Body of pancreas (tissue), 4 donors: ENCODE measurements at regions not wholly inside any gene's neighbourhood (a gene's known extent, or its start where the extent isn't known, plus 50 kb on each side); places are given as distances from the start of the nearest gene placed in this dataset. TPM values are rescaled to one million over a fixed set of nuclear protein-coding genes. Genes with fewer than 3 reads are reported as not detected.
A peak's percentile ranks its signal among the peaks of the same experiment; 100 is the strongest.

ENCODE experiments used
- ATAC-seq: fragments of 150-250 bp; one replicate; pipeline ENCODE4 v1.9.1; 2016
- DNase-seq, 4 donors: peaks; one replicate each; pipeline ENCODE4 v3.0.0-alpha.2; 2019
- H3K27ac ChIP-seq, 4 donors: fragments of 200-600 bp; sonication (generic); 1 replicate in 3 of 4; 2 replicates in 1 of 4; pipeline versions ENCODE4 v1.5.1 to v1.6.1; 2016 to 2019; ENCODE audit warnings: mild to moderate bottlenecking in 1 of 4, mixed read lengths in 1 of 4, moderate library complexity in 1 of 4
- H3K27me3 ChIP-seq, 2 donors: fragments of 200-600 bp; sonication (generic); one replicate each; pipeline ENCODE4 v1.6.0; 2016; ENCODE audit warnings: mild to moderate bottlenecking in 1 of 2
- H3K36me3 ChIP-seq, 2 donors: fragments of 200-600 bp; sonication (generic); replicated peaks in 1 of 2; 2 replicates each; pipeline ENCODE4 v1.5.1; 2016; ENCODE audit warnings: low read depth in 2 of 2; ENCODE audit not compliant: insufficient read depth in 1 of 2
- H3K4me1 ChIP-seq: fragments of 200-600 bp; sonication (generic); one replicate; pipeline ENCODE4 v1.6.0; 2016
- H3K4me3 ChIP-seq, 2 donors: fragments of 200-600 bp; sonication (generic); 1 replicate in 1 of 2; 2 replicates in 1 of 2; pipeline ENCODE4 v1.5.1; 2016 to 2019
- H3K9me3 ChIP-seq, 3 donors: fragments of 200-600 bp; sonication (generic); 1 replicate in 2 of 3; 2 replicates in 1 of 3; pipeline ENCODE4 v1.5.1; 2016
- CTCF ChIP-seq, 7 experiments: fragments of 450-650 bp in 4 of 7; fragments of 200-600 bp in 3 of 7; sonication (generic) in 3 of 7; IDR thresholded peaks; one replicate each; pipeline ENCODE4 v1.5.1; 2016 to 2019; ENCODE audit warnings: antibody characterized with exemption in 7 of 7
- POLR2A ChIP-seq, 3 donors: fragments of 450-650 bp; IDR thresholded peaks; one replicate each; pipeline ENCODE4 v1.6.1; 2016; ENCODE audit warnings: antibody characterized with exemption in 3 of 3, mild to moderate bottlenecking in 2 of 3
- WGBS, 2 donors: methylation state at CpG; one replicate each; pipeline ENCODE4 v1.1.5; 2017; 5-methylcytosine and 5-hydroxymethylcytosine counted together
- intact Hi-C: fragments of 100-400 bp; cut with DNase I; formaldehyde crosslinking; loops from one replicate; pipeline ENCODE4 v1.15.1; 2023
- small RNA-seq: library from RNA; depleted of rRNA; stranded (forward); fragments of <200 nt; gene quantifications from one replicate; pipeline ENCODE3, GENCODE V24; 2016

DNA sequence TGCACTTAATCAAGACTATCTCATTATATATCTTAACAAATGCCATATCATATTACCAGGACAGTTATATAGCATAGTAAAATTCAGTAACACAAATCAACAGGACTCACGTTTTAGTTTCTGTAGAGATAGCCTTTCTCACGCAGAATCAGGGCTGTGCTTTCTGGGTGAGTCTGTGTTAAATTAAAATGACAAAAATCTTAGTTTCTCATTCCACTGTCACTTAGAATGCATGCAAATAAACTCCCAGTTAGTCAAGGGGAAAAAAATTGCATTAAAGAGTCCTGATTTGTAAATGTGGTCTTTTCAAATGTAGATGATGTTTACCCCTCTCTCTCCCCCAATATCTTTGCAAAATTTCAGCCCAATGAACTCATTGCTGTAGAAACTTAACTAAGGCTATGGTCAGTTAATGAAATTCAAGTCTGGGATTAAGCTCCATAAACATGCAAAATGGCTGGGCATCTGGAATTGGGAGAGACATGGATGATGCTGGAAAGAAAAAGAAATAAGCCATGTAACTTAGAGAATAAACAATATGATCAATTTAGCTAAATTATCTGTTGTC is 77.8 kb upstream of the MGAT4C start:
- H3K4me3 ChIP-seq, result no peak overlapping the region
- TF ChIP-seq CTCF (IDR thresholded peaks at IDR 0.05) (no peak), POLR2A (IDR thresholded peaks at IDR 0.05) (no peak)
- no peaks in the 10 kb centered on the region for H3K4me1 ChIP-seq
- 51 to 57% methylated on average over 2 of the region's 2 CpGs for WGBS, 2 donors
- no peak for DNase-seq
- intact Hi-C loops, result no loop called here
- H3K36me3 ChIP-seq, result no peaks in the 10 kb centered on the region
- no peaks in the 10 kb centered on the region for H3K9me3 ChIP-seq
- H3K27ac ChIP-seq, result no peak overlapping the region
- no peaks in the 10 kb centered on the region for H3K27me3 ChIP-seq
- no peak for ATAC-seq

- intact Hi-C loops, result no loop called here
- Histone ChIP-seq H3K4me3 (no peak overlapping the region), H3K27ac (no peak overlapping the region), H3K4me1 (no peaks in the 10 kb centered on the region), H3K36me3 (no peaks in the 10 kb centered on the region), H3K9me3 (no peaks in the 10 kb centered on the region), H3K27me3 (no peaks in the 10 kb centered on the region)
- no peak for ATAC-seq
- TF ChIP-seq CTCF (IDR thresholded peaks at IDR 0.05), result no peak
- no peak for TF ChIP-seq POLR2A (IDR thresholded peaks at IDR 0.05)
- 39 to 41% methylated on average over 2 of the region's 2 CpGs for WGBS, 2 donors
- DNase-seq, result no peak
Measured at GRCh38 chr12:86331457-86331856, 75.3 kb upstream of the MGAT4C start.

- 68 to 71% methylated on average over 4 of the region's 4 CpGs for WGBS, 2 donors
Measured at GRCh38 chr12:86331012-86331411, 74.8 kb upstream of the MGAT4C start.

GRCh38 chr12:86312232-86312631 is 56.0 kb upstream of the MGAT4C start:
- DNase-seq (no peak), ATAC-seq (no peak)
- intact Hi-C loops, result no loop called here
- 27 to 32% methylated on average over 4 of the region's 4 CpGs for WGBS, 2 donors
- H3K36me3 ChIP-seq, result no peaks in the 10 kb centered on the region
- no peaks in the 10 kb centered on the region for H3K4me1 ChIP-seq
- no peak for TF ChIP-seq POLR2A (IDR thresholded peaks at IDR 0.05)
- no peak for TF ChIP-seq CTCF (IDR thresholded peaks at IDR 0.05)
- no peaks in the 10 kb centered on the region for H3K27me3 ChIP-seq
- H3K27ac ChIP-seq, result no peak overlapping the region
- no peak overlapping the region for H3K4me3 ChIP-seq
- H3K9me3 ChIP-seq, result no peaks in the 10 kb centered on the region

More at GRCh38 chr12:86331012-86331411, 74.8 kb upstream of the MGAT4C start:
- no peak for ATAC-seq
- Histone ChIP-seq H3K9me3 (no peaks in the 10 kb centered on the region), H3K4me3 (no peak overlapping the region), H3K27ac (no peak overlapping the region), H3K4me1 (no peaks in the 10 kb centered on the region), H3K36me3 (no peaks in the 10 kb centered on the region), H3K27me3 (no peaks in the 10 kb centered on the region)
- no peak for TF ChIP-seq CTCF (IDR thresholded peaks at IDR 0.05)
- no peak for TF ChIP-seq POLR2A (IDR thresholded peaks at IDR 0.05)
- intact Hi-C loops, result no loop called here
- DNase-seq, result no peak

Small RNAs in the stretch of these regions (small RNA-seq; reads per million reads assigned to genes)
- gene AC079598.2 (not detected), gene AC079598.3 (not detected), gene AC079598.4 (0.85 reads per million, percentile 27 among the genes with 10 or more reads in this experiment), gene CYCSP30 (not detected)
